OCI-LY1 (cell line): ENCODE measurements at regions not wholly inside any gene's neighbourhood (a gene's known extent, or its start where the extent isn't known, plus 50 kb on each side); places are given as distances from the start of the nearest gene placed in this dataset.

Experiments
- EZH2 ChIP-seq: fragments of 200-600 bp; sonication (generic), shearing (Covaris generic); IDR thresholded peaks from 2 replicates; pipeline ENCODE4 v1.8.0; 2017; ENCODE audit warnings: borderline replicate concordance, mixed run types, mild to moderate bottlenecking, antibody characterized with exemption, low read length, moderate library complexity, mixed read lengths
- TF ChIP-seq, protein P1 (sequence below): fragments of 200-600 bp; sonication (generic), shearing (Covaris generic); IDR thresholded peaks from 2 replicates; pipeline ENCODE4 v1.5.1; 2017; ENCODE audit warnings: mild to moderate bottlenecking, antibody characterized with exemption, low read length, moderate library complexity, mixed read lengths

DNA sequence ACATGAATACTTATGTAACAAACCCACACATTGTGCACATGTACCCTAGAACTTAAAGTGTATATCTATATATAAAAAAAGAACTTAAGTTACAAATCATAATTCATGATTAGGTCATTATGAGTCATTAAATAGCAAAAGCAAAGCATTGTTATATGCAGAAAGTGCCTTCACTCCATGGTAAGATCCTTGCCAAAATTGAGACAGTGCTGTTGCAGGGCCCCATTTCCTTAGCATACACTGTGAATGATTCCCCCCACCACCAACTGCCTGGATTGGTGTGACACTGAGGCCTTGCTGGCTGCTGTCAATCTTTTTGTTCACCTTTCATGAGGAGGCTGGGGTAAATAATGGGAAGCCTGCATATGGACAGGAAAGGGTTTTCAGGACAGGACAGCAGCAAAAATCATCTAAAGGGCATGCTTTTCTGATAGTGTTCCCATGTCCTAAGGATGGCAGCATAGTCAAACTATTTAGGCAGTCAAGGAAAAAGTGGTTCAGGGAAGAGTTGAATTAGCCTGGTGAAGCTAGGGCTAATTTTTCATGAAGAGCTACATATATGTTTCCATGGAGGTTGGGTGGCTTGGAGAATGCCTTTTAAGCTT lies 188.2 kb upstream of the ASCC3 start:
- TF ChIP-seq, protein P1, sequence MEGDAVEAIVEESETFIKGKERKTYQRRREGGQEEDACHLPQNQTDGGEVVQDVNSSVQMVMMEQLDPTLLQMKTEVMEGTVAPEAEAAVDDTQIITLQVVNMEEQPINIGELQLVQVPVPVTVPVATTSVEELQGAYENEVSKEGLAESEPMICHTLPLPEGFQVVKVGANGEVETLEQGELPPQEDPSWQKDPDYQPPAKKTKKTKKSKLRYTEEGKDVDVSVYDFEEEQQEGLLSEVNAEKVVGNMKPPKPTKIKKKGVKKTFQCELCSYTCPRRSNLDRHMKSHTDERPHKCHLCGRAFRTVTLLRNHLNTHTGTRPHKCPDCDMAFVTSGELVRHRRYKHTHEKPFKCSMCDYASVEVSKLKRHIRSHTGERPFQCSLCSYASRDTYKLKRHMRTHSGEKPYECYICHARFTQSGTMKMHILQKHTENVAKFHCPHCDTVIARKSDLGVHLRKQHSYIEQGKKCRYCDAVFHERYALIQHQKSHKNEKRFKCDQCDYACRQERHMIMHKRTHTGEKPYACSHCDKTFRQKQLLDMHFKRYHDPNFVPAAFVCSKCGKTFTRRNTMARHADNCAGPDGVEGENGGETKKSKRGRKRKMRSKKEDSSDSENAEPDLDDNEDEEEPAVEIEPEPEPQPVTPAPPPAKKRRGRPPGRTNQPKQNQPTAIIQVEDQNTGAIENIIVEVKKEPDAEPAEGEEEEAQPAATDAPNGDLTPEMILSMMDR, result no peak
- TF ChIP-seq EZH2, result no peak
